ENCODE measurements at regions not wholly inside any gene's neighbourhood (a gene's known extent, or its start where the extent isn't known, plus 50 kb on each side); places are given as distances from the start of the nearest gene placed in this dataset.
"Not testable (repeated sequence)": the region's sequence is repeated elsewhere in the genome, so short reads cannot be mapped to it uniquely, and the experiment has no call there.

DNA sequence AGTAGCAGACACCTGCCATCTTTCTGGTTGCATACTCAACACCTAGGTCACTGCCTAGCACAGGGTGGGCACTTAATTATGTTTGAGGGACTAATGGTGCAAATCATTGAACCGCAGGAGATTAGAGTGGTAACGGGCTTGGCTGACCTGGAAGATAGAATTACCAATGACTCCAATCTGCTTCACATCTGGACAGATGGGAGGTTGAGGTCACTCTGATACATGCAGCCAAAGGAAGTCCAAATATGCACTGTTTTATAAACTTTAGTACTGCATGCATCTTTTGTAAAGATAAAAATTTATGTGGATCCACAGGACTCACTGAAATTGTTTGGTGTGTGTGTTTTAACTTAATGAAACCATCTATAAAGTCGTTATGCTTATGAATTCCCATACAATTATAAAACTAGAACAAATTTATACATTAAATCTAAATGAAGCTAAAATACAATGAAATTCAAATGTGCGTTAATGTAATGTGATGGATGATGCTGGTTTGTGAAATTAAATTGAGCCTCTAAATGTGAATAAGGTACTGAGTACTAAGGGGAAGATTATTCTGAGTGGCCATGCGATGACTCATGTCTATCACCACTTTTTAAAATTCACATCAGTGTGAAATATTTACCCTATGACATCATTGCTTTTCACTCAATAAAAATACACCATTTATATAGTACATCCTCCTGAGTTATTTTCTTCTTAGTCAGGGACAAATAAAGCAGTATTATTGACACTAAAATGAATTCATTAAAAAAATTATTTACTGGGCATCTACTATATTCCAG lies 224.7 kb upstream of the FAM78B start:
- no peak overlapping the region for H3K4me3 ChIP-seq (ENCODE audit: insufficient read depth in 1 of 2, low read depth in 1 of 2, low read length in 2 of 2)
- no peak overlapping the region for H3K14ac ChIP-seq (ENCODE audit: low read length in 2 of 2)
- no peak overlapping the region for H2BK12ac ChIP-seq (ENCODE audit: low read length in 2 of 2)
- H2BK15ac ChIP-seq (ENCODE audit: low read depth, poor library complexity, severe bottlenecking): no peak overlapping the region
- no peak overlapping the region for H3K9ac ChIP-seq (ENCODE audit: low read length)
- no peak overlapping the region for H4K91ac ChIP-seq (ENCODE audit: low read length)
- H3K9me3 ChIP-seq (ENCODE audit: control insufficient read depth, low read length): no peaks in the 10 kb centered on the region
- no peak overlapping the region for H3K4me2 ChIP-seq (ENCODE audit: low read length, poor library complexity, severe bottlenecking)
- H3K27me3 ChIP-seq (ENCODE audit: control insufficient read depth in 1 of 2, insufficient read depth in 1 of 2, low read length in 2 of 2): no peaks in the 10 kb centered on the region
- H2BK120ac ChIP-seq (ENCODE audit: low read depth, low read length): no peak overlapping the region
- H3K4ac ChIP-seq (ENCODE audit: low read depth in 1 of 2, low read length in 2 of 2): no peak overlapping the region
- no peak for DNase-seq
- WGBS: 64% methylated on average over 2 of the region's 5 CpGs
- no peaks in the 10 kb centered on the region for H3K79me1 ChIP-seq (replicated peaks; ENCODE audit: low read length, poor library complexity, severe bottlenecking)
- no peak overlapping the region for H2AFZ ChIP-seq (ENCODE audit: low read depth, low read length)
- no peak overlapping the region for H3K18ac ChIP-seq (ENCODE audit: low read depth in 1 of 2, low read length in 2 of 2)
- no peak overlapping the region for H4K8ac ChIP-seq (ENCODE audit: low read length)
- H2BK5ac ChIP-seq (ENCODE audit: low read depth, low read length, poor library complexity, severe bottlenecking): no peak overlapping the region
- H3K23ac ChIP-seq (ENCODE audit: low read length in 2 of 2): no peak overlapping the region
- H3K36me3 ChIP-seq (ENCODE audit: control insufficient read depth in 1 of 2, insufficient read depth in 2 of 2, low read depth in 1 of 2, low read length in 2 of 2): no peaks in the 10 kb centered on the region
- H2AK5ac ChIP-seq (ENCODE audit: low read length, severe bottlenecking): no peak overlapping the region
- no peak overlapping the region for H3K27ac ChIP-seq (ENCODE audit: low read length, poor library complexity, severe bottlenecking)
- no peaks in the 10 kb centered on the region for H3K4me1 ChIP-seq (ENCODE audit: control insufficient read depth, insufficient read depth, low read depth, low read length)

DNA sequence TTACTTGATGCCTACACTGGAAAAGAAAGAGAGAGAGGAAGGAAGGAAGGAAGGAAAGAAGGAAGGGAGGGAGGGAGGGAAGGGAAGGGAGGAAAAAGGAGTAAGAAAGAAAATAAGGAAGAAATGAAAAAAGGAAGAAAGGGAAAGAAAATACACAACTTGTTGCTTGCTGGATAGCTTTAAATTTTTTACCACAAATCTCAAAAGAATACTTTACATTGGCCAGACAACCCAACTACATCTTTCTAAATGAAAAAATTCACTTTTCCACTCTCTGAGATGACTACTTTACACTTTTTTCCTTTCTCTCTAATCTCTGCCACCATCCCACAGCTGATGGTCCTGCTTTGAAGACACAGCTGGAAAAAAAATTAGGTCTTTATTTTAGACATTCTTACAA lies 228.9 kb upstream of the FAM78B start:
- Histone ChIP-seq H3K4me1 (ENCODE audit: control insufficient read depth, insufficient read depth, low read depth, low read length) (no peaks in the 10 kb centered on the region), H3K14ac (ENCODE audit: low read length in 2 of 2) (no peak overlapping the region), H3K27ac (ENCODE audit: low read length, poor library complexity, severe bottlenecking) (no peak overlapping the region), H4K8ac (ENCODE audit: low read length) (no peak overlapping the region), H3K4ac (ENCODE audit: low read depth in 1 of 2, low read length in 2 of 2) (no peak overlapping the region), H4K91ac (ENCODE audit: low read length) (no peak overlapping the region), H3K27me3 (ENCODE audit: control insufficient read depth in 1 of 2, insufficient read depth in 1 of 2, low read length in 2 of 2) (no peaks in the 10 kb centered on the region), H2AFZ (ENCODE audit: low read depth, low read length) (no peak overlapping the region), H2BK120ac (ENCODE audit: low read depth, low read length) (no peak overlapping the region), H3K4me2 (ENCODE audit: low read length, poor library complexity, severe bottlenecking) (no peak overlapping the region), H2AK5ac (ENCODE audit: low read length, severe bottlenecking) (no peak overlapping the region), H2BK5ac (ENCODE audit: low read depth, low read length, poor library complexity, severe bottlenecking) (no peak overlapping the region), H2BK15ac (ENCODE audit: low read depth, poor library complexity, severe bottlenecking) (no peak overlapping the region), H3K18ac (ENCODE audit: low read depth in 1 of 2, low read length in 2 of 2) (no peak overlapping the region), H3K9me3 (ENCODE audit: control insufficient read depth, low read length) (no peaks in the 10 kb centered on the region), H2BK12ac (ENCODE audit: low read length in 2 of 2) (no peak overlapping the region), H3K36me3 (ENCODE audit: control insufficient read depth in 1 of 2, insufficient read depth in 2 of 2, low read depth in 1 of 2, low read length in 2 of 2) (no peaks in the 10 kb centered on the region), H3K4me3 (ENCODE audit: insufficient read depth in 1 of 2, low read depth in 1 of 2, low read length in 2 of 2) (no peak overlapping the region), H3K9ac (ENCODE audit: low read length) (no peak overlapping the region), H3K79me1 (replicated peaks; ENCODE audit: low read length, poor library complexity, severe bottlenecking) (no peaks in the 10 kb centered on the region), H3K23ac (ENCODE audit: low read length in 2 of 2) (no peak overlapping the region)
- no peak for DNase-seq

DNA sequence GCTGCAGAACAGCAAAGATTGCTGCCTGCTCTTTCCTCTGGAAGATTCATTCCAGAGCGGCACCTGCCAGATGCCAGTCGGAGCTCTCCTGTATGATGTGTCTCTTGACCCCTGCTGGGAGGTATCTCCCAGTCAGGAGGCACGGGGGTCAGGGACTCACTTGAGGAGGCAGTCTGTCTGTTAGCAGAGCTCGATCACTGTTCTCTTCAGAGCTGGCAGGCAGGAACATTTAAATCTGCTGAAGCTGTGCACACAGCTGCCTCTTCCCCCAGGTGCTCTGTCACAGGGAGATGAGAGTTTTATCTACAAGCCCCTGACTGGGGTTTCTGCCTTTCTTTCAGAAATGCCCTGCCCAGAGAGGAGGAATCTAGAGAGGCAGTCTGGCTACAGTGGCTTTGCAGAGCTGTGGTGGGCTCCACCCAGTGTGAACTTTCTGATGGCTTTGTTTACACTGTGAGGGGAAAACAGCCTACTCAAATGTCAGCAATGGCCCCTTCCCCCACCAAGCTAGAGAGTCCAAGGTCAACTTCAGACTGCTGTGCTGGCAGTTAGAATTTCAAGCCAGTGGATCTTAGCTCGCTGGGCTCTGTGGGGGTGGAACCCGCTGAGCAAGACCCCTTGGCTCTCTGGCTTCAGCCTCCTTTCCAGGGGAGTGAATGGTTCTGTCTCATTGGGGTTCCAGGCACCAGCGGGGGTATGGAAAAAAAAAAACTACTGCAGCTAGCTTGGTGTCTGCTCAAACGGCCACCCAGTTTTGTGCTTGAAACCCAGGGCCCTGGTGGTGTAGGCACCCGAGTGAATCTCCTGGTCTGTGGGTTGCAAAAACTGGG lies 242.7 kb upstream of the FAM78B start:
- H3K9ac ChIP-seq (ENCODE audit: low read length); H3K36me3 ChIP-seq (ENCODE audit: control insufficient read depth in 1 of 2, insufficient read depth in 2 of 2, low read depth in 1 of 2, low read length in 2 of 2); DNase-seq; H3K18ac ChIP-seq (ENCODE audit: low read depth in 1 of 2, low read length in 2 of 2); H3K79me1 ChIP-seq (replicated peaks; ENCODE audit: low read length, poor library complexity, severe bottlenecking); H2BK120ac ChIP-seq (ENCODE audit: low read depth, low read length); H3K9me3 ChIP-seq (ENCODE audit: control insufficient read depth, low read length); H3K27ac ChIP-seq (ENCODE audit: low read length, poor library complexity, severe bottlenecking); H3K4me2 ChIP-seq (ENCODE audit: low read length, poor library complexity, severe bottlenecking); H3K14ac ChIP-seq (ENCODE audit: low read length in 2 of 2); H2AFZ ChIP-seq (ENCODE audit: low read depth, low read length); H2BK5ac ChIP-seq (ENCODE audit: low read depth, low read length, poor library complexity, severe bottlenecking); H3K4ac ChIP-seq (ENCODE audit: low read depth in 1 of 2, low read length in 2 of 2); H2BK15ac ChIP-seq (ENCODE audit: low read depth, poor library complexity, severe bottlenecking); H3K4me1 ChIP-seq (ENCODE audit: control insufficient read depth, insufficient read depth, low read depth, low read length); H3K27me3 ChIP-seq (ENCODE audit: control insufficient read depth in 1 of 2, insufficient read depth in 1 of 2, low read length in 2 of 2); H2AK5ac ChIP-seq (ENCODE audit: low read length, severe bottlenecking); H3K23ac ChIP-seq (ENCODE audit: low read length in 2 of 2); H4K91ac ChIP-seq (ENCODE audit: low read length); H2BK12ac ChIP-seq (ENCODE audit: low read length in 2 of 2); H4K8ac ChIP-seq (ENCODE audit: low read length); H3K4me3 ChIP-seq (ENCODE audit: insufficient read depth in 1 of 2, low read depth in 1 of 2, low read length in 2 of 2): not testable (repeated sequence)
- WGBS: 49% methylated on average over 9 of the region's 9 CpGs

DNA sequence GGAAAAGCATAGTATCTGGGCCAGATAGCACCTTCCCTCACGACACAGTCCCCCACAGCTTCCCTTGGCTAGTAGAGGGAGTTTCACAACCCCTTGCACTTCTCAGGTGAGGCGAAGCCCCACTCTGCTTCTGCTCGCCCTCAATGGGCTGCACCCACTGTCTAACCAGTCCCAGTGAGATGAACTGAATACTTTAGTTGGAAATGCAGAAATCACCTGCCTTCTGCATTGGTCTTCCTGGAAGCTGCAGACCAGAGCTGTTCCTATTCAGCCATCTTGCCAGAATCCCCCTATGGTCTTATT lies 243.2 kb upstream of the FAM78B start:
- no peaks in the 10 kb centered on the region for H3K4me1 ChIP-seq (ENCODE audit: control insufficient read depth, insufficient read depth, low read depth, low read length)
- H3K18ac ChIP-seq (ENCODE audit: low read depth in 1 of 2, low read length in 2 of 2): no peak overlapping the region
- no peak overlapping the region for H4K8ac ChIP-seq (ENCODE audit: low read length)
- no peak for DNase-seq
- 80% methylated on average over 1 of the region's 3 CpGs for WGBS
- no peak overlapping the region for H4K91ac ChIP-seq (ENCODE audit: low read length)
- no peak overlapping the region for H2BK120ac ChIP-seq (ENCODE audit: low read depth, low read length)
- no peaks in the 10 kb centered on the region for H3K79me1 ChIP-seq (replicated peaks; ENCODE audit: low read length, poor library complexity, severe bottlenecking)
- H3K36me3 ChIP-seq (ENCODE audit: control insufficient read depth in 1 of 2, insufficient read depth in 2 of 2, low read depth in 1 of 2, low read length in 2 of 2): no peaks in the 10 kb centered on the region
- H3K4me3 ChIP-seq (ENCODE audit: insufficient read depth in 1 of 2, low read depth in 1 of 2, low read length in 2 of 2): no peak overlapping the region
- H2AK5ac ChIP-seq (ENCODE audit: low read length, severe bottlenecking): no peak overlapping the region
- no peaks in the 10 kb centered on the region for H3K27me3 ChIP-seq (ENCODE audit: control insufficient read depth in 1 of 2, insufficient read depth in 1 of 2, low read length in 2 of 2)
- H3K4me2 ChIP-seq (ENCODE audit: low read length, poor library complexity, severe bottlenecking): no peak overlapping the region
- H3K14ac ChIP-seq (ENCODE audit: low read length in 2 of 2): no peak overlapping the region
- H3K4ac ChIP-seq (ENCODE audit: low read depth in 1 of 2, low read length in 2 of 2): no peak overlapping the region
- H3K9ac ChIP-seq (ENCODE audit: low read length): no peak overlapping the region
- H2AFZ ChIP-seq (ENCODE audit: low read depth, low read length): no peak overlapping the region
- no peak overlapping the region for H2BK12ac ChIP-seq (ENCODE audit: low read length in 2 of 2)
- no peak overlapping the region for H3K27ac ChIP-seq (ENCODE audit: low read length, poor library complexity, severe bottlenecking)
- H3K23ac ChIP-seq (ENCODE audit: low read length in 2 of 2): no peak overlapping the region
- no peak overlapping the region for H2BK5ac ChIP-seq (ENCODE audit: low read depth, low read length, poor library complexity, severe bottlenecking)
- H3K9me3 ChIP-seq (ENCODE audit: control insufficient read depth, low read length): no peaks in the 10 kb centered on the region
- H2BK15ac ChIP-seq (ENCODE audit: low read depth, poor library complexity, severe bottlenecking): no peak overlapping the region

Measured in mesenchymal stem cell (in vitro differentiated cells and primary cell).